Thoracic aorta (tissue), 2 donors: ENCODE measurements at regions not wholly inside any gene's neighbourhood (a gene's known extent, or its start where the extent isn't known, plus 50 kb on each side); places are given as distances from the start of the nearest gene placed in this dataset.
"Not testable (repeated sequence)": the region's sequence is repeated elsewhere in the genome, so short reads cannot be mapped to it uniquely, and the experiment has no call there.

Experiments used
- ATAC-seq: fragments of 150-250 bp; one replicate; pipeline ENCODE4 v1.8.0; 2017; ENCODE audit warnings: low read depth; ENCODE audit not compliant: insufficient number of reproducible peaks, low FRiP score
- DNase-seq: peaks from one replicate; pipeline ENCODE4 v3.0.0-alpha.2; 2020; ENCODE audit warnings: low spot score
- H3K27ac ChIP-seq, 2 donors: fragments of 200-600 bp; sonication (generic); 1 replicate in 1 of 2; 2 replicates in 1 of 2; pipeline ENCODE4 v1.5.1; 2016; ENCODE audit warnings: mild to moderate bottlenecking in 2 of 2, moderate library complexity in 2 of 2
- H3K27me3 ChIP-seq: fragments of 200-600 bp; sonication (generic); replicated peaks from 2 replicates; pipeline ENCODE4 v1.6.0; 2016; ENCODE audit warnings: mild to moderate bottlenecking; ENCODE audit not compliant: insufficient read depth
- H3K36me3 ChIP-seq: fragments of 200-600 bp; sonication (generic); one replicate; pipeline ENCODE4 v1.5.1; 2016
- H3K4me1 ChIP-seq, 2 donors: fragments of 200-600 bp; sonication (generic); 1 replicate in 1 of 2; 2 replicates in 1 of 2; pipeline versions ENCODE4 v1.5.1 to v1.6.0; 2016; ENCODE audit warnings: low read depth in 2 of 2, mild to moderate bottlenecking in 1 of 2; ENCODE audit not compliant: control insufficient read depth in 1 of 2
- H3K4me3 ChIP-seq: fragments of 200-600 bp; sonication (generic); 2 replicates; pipeline ENCODE4 v1.5.1; 2016; ENCODE audit warnings: mild to moderate bottlenecking
- H3K9me3 ChIP-seq: fragments of 200-600 bp; sonication (generic); 2 replicates; pipeline ENCODE4 v1.5.1; 2016
- CTCF ChIP-seq: fragments of 200-600 bp; sonication (generic); IDR thresholded peaks from one replicate; pipeline ENCODE4 v1.5.1; 2019; ENCODE audit warnings: antibody characterized with exemption

DNA sequence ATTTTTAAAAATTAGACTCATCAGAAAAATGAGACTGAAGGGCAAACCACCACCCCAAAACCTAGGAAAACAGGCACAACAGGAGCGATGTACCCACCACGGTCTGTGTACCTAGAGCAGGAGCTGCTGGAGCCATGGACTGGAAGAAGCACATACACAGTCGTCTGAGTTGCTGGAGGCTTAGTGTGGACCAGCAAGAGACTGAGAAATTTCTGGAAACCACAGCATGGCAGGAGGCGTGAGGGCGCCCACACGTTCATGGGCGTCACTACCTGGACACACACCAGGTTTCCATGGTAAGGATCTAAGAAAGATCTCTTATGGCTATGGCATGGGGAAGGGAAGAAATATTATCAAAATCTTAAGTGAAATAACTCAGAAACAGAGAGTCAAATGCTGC is 91.9 kb downstream of the MED10 start:
- Histone ChIP-seq H3K36me3 (no peaks in the 10 kb centered on the region), H3K4me3 (no peak overlapping the region), H3K27ac (no peak overlapping the region), H3K4me1 (peaks cover 0 to under 1% of the 10 kb centered on the region in 2 donors), H3K9me3 (no peaks in the 10 kb centered on the region), H3K27me3 (no peaks in the 10 kb centered on the region)
- ATAC-seq: no peak
- TF ChIP-seq CTCF: no peak
- DNase-seq: no peak

DNA sequence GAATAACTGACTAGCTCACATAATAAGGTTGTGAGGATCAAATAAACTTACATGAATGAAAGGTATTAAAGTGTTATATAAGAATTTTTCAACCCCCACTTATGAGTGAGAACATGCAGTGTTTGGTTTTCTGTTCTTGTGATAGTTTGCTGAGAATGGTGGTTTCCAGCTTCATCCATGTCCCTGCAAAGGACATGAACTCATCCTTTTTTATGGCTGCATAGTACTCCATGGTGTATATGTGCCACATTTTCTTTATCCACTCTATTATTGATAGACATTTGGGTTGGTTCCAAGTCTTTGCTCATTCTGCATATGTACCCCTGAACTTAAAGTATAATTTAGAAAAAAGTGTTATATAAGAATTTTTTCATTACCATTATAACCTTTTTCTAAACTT is 93.9 kb downstream of the MED10 start:
- H3K4me1 ChIP-seq, ATAC-seq, DNase-seq, H3K9me3 ChIP-seq, H3K27me3 ChIP-seq, H3K27ac ChIP-seq, H3K36me3 ChIP-seq, H3K4me3 ChIP-seq: not testable (repeated sequence)

DNA sequence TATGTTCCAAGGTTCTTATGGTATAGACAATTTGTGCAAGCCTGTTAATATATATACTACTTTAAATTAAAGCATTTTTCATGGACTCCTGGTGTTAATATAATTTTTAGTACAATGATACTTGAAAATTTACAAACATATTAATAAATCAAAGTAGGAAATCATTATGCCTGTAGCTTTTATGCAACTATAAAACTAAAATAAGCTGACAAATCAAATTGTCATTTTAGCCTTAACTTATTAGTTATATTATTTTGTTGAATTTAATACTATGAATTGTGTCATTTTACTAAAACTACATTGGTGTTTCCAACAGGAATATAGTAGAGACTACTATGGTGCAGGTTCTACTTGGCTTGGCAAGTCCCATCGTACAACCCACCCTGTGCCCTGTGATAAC is 96.0 kb downstream of the MED10 start:
- Histone ChIP-seq H3K27me3 (no peaks in the 10 kb centered on the region), H3K4me1 (peaks cover 0 to 4% of the 10 kb centered on the region in 2 donors), H3K36me3 (no peaks in the 10 kb centered on the region), H3K9me3 (no peaks in the 10 kb centered on the region), H3K27ac (no peak overlapping the region), H3K4me3 (no peak overlapping the region)
- ATAC-seq (no peak), DNase-seq (no peak)
- no peak for TF ChIP-seq CTCF

GRCh38 chr5:6281818-6282217 is 96.5 kb downstream of the MED10 start:
- Histone ChIP-seq H3K36me3 (no peaks in the 10 kb centered on the region), H3K27me3 (no peaks in the 10 kb centered on the region), H3K4me3 (peak overlapping the region; percentile 25), H3K4me1 (peaks cover 0 to 4% of the 10 kb centered on the region in 2 donors), H3K9me3 (no peaks in the 10 kb centered on the region), H3K27ac (no peak overlapping the region)
- no peak for TF ChIP-seq CTCF
- DNase-seq: no peak
- ATAC-seq: no peak

GRCh38 chr5:6280425-6281100 is 97.8 kb downstream of the MED10 start:
- no peaks in the 10 kb centered on the region for H3K27me3 ChIP-seq
- H3K4me3 ChIP-seq: no peak overlapping the region
- no peaks in the 10 kb centered on the region for H3K9me3 ChIP-seq
- peaks cover 0 to 4% of the 10 kb centered on the region in 2 donors for H3K4me1 ChIP-seq
- TF ChIP-seq CTCF: no peak
- DNase-seq: no peak
- H3K27ac ChIP-seq: no peak overlapping the region
- no peaks in the 10 kb centered on the region for H3K36me3 ChIP-seq
- no peak for ATAC-seq

DNA sequence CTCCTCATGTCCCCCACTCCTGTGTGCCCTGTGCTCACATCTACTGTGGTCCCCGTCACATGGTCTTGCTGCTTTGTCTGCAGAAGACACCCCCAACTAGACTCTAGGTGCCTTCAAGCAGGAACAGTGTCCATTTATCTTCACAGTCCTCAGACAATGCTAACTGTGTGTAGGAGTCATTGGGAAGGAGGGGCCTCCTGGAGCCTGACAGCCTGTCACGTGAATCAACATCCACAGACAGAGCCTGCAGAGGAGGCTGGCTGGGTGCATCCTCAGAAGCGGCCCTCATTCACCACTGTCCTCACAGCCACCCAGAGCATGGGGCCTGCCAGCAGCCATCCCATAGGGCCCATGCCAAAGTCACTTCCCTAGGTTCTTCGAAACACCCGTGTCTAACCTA is 98.7 kb downstream of the MED10 start:
- Histone ChIP-seq H3K27me3 (no peaks in the 10 kb centered on the region), H3K4me3 (no peak overlapping the region), H3K9me3 (no peaks in the 10 kb centered on the region), H3K27ac (no peak overlapping the region), H3K4me1 (peaks cover 0 to 4% of the 10 kb centered on the region in 2 donors), H3K36me3 (no peaks in the 10 kb centered on the region)
- no peak for TF ChIP-seq CTCF
- no peak for ATAC-seq
- DNase-seq: no peak
